ENCODE measurements at regions not wholly inside any gene's neighbourhood (a gene's known extent, or its start where the extent isn't known, plus 50 kb on each side); places are given as distances from the start of the nearest gene placed in this dataset.
A peak's percentile ranks its signal among the peaks of the same experiment; 100 is the strongest.

GRCh38 chr20:61127311-61128039 lies 124.6 kb upstream of the CDH4 start:
- intact Hi-C loops (cut with micrococcal nuclease), result loop anchor here (1.0 to 10.0 kb wide), 2 partner anchors 59 to 127 kb away; partner anchors contain the start of gene CDH4
- DNase-seq (ENCODE audit: unreplicated experiment), result peak; percentile 39
- no peaks in the 10 kb centered on the region for H3K4me1 Mint-ChIP-seq (ENCODE audit: insufficient read depth, unreplicated experiment)
- ChIA-PET CTCF (interaction anchor here (0.6 to 1.1 kb wide), 4 partner anchors 9 to 305 kb away, joined by 3 to 5 read pairs (median 4); no protein-coding TSS in a partner anchor), POLR2A (no interaction called here)
- no peaks in the 10 kb centered on the region for H3K9me3 Mint-ChIP-seq (ENCODE audit: unreplicated experiment)
- H3K36me3 Mint-ChIP-seq (ENCODE audit: insufficient read depth, unreplicated experiment), result peaks cover 16% of the 10 kb centered on the region
- TF ChIP-seq CTCF (IDR thresholded peaks at IDR 0.05; ENCODE audit: unreplicated experiment), result no peak
- peak overlapping the region; percentile 46 for H3K27ac Mint-ChIP-seq (ENCODE audit: low read depth, unreplicated experiment)
- H3K4me3 Mint-ChIP-seq (ENCODE audit: unreplicated experiment), result no peak overlapping the region
- BruUV-seq (replicated peaks), result no TSS peak
- H3K27me3 Mint-ChIP-seq (ENCODE audit: insufficient read depth, unreplicated experiment), result peaks cover 28% of the 10 kb centered on the region

- BruUV-seq (replicated peaks), result no TSS peak
- TF ChIP-seq CTCF (IDR thresholded peaks at IDR 0.05; ENCODE audit: unreplicated experiment), result no peak
- Mint-ChIP-seq H3K27me3 (ENCODE audit: insufficient read depth, unreplicated experiment) (peaks cover 41% of the 10 kb centered on the region), H3K36me3 (ENCODE audit: insufficient read depth, unreplicated experiment) (peaks cover 16% of the 10 kb centered on the region), H3K9me3 (ENCODE audit: unreplicated experiment) (no peaks in the 10 kb centered on the region), H3K4me3 (ENCODE audit: unreplicated experiment) (no peak overlapping the region), H3K4me1 (ENCODE audit: insufficient read depth, unreplicated experiment) (no peaks in the 10 kb centered on the region), H3K27ac (ENCODE audit: low read depth, unreplicated experiment) (no peak overlapping the region)
- intact Hi-C loops (cut with micrococcal nuclease), result loop anchor here (10.0 kb wide), 1 partner anchor 126 kb away; the partner anchor contains the start of gene CDH4
- POLR2A ChIA-PET, result no interaction called here
- DNase-seq (ENCODE audit: unreplicated experiment), result no peak
- CTCF ChIA-PET, result interaction anchor here (0.6 to 2.6 kb wide), 4 partner anchors 8 to 866 kb away, joined by 3 to 13 read pairs (median 4); no protein-coding TSS in a partner anchor
Measured at GRCh38 chr20:61128701-61129269, 123.3 kb upstream of the CDH4 start.

- no peak overlapping the region for H3K27ac Mint-ChIP-seq (ENCODE audit: low read depth, unreplicated experiment)
- no peak overlapping the region for H3K4me3 Mint-ChIP-seq (ENCODE audit: unreplicated experiment)
- no peaks in the 10 kb centered on the region for H3K4me1 Mint-ChIP-seq (ENCODE audit: insufficient read depth, unreplicated experiment)
- H3K9me3 Mint-ChIP-seq (ENCODE audit: unreplicated experiment), result no peaks in the 10 kb centered on the region
- H3K36me3 Mint-ChIP-seq (ENCODE audit: insufficient read depth, unreplicated experiment), result peaks cover 16% of the 10 kb centered on the region
- ChIA-PET CTCF (interaction anchor here (1.1 to 2.6 kb wide), 2 partner anchors 8 to 866 kb away, joined by 3 to 13 read pairs; no protein-coding TSS in a partner anchor), POLR2A (no interaction called here)
- intact Hi-C loops (cut with micrococcal nuclease), result loop anchor here (10.0 kb wide), 1 partner anchor 125 kb away; the partner anchor contains the start of gene CDH4
- no peak for TF ChIP-seq CTCF (IDR thresholded peaks at IDR 0.05; ENCODE audit: unreplicated experiment)
- no TSS peak for BruUV-seq (replicated peaks)
- peaks cover 46% of the 10 kb centered on the region for H3K27me3 Mint-ChIP-seq (ENCODE audit: insufficient read depth, unreplicated experiment)
- no peak for DNase-seq (ENCODE audit: unreplicated experiment)
Measured at GRCh38 chr20:61129311-61129710, 122.8 kb upstream of the CDH4 start.

- CTCF ChIA-PET, result interaction anchor here (0.7 to 2.6 kb wide), 3 partner anchors 9 to 1558 kb away, joined by 4 to 13 read pairs (median 4); no protein-coding TSS in a partner anchor
Measured at GRCh38 chr20:61130156-61130555, 121.9 kb upstream of the CDH4 start.

More at GRCh38 chr20:61130156-61130555, 121.9 kb upstream of the CDH4 start:
- H3K4me3 Mint-ChIP-seq (ENCODE audit: unreplicated experiment), result no peak overlapping the region
- TF ChIP-seq CTCF (IDR thresholded peaks at IDR 0.05; ENCODE audit: unreplicated experiment), result no peak
- H3K4me1 Mint-ChIP-seq (ENCODE audit: insufficient read depth, unreplicated experiment), result no peaks in the 10 kb centered on the region
- intact Hi-C loops (cut with micrococcal nuclease), result no loop called here
- peaks cover 11% of the 10 kb centered on the region for H3K36me3 Mint-ChIP-seq (ENCODE audit: insufficient read depth, unreplicated experiment)
- no TSS peak for BruUV-seq (replicated peaks)
- no peak overlapping the region for H3K27ac Mint-ChIP-seq (ENCODE audit: low read depth, unreplicated experiment)
- H3K27me3 Mint-ChIP-seq (ENCODE audit: insufficient read depth, unreplicated experiment), result peaks cover 55% of the 10 kb centered on the region
- POLR2A ChIA-PET, result no interaction called here
- no peaks in the 10 kb centered on the region for H3K9me3 Mint-ChIP-seq (ENCODE audit: unreplicated experiment)
- no peak for DNase-seq (ENCODE audit: unreplicated experiment)
